Skeletal muscle tissue (tissue), 3 donors: ENCODE measurements at regions not wholly inside any gene's neighbourhood (a gene's known extent, or its start where the extent isn't known, plus 50 kb on each side); places are given as distances from the start of the nearest gene placed in this dataset.

Experiments
- H3K27ac ChIP-seq: one replicate; pipeline ENCODE4 v1.7.0; 2013; ENCODE audit warnings: mild to moderate bottlenecking, low read depth, low read length, inconsistent platforms
- H3K27me3 ChIP-seq, 3 donors: one replicate each; pipeline ENCODE4 v1.7.0; 2013; ENCODE audit warnings: low read length in 3 of 3; ENCODE audit not compliant: control insufficient read depth in 3 of 3, insufficient read depth in 3 of 3
- H3K36me3 ChIP-seq, 3 donors: one replicate each; pipeline ENCODE4 v1.7.0; 2013; ENCODE audit warnings: low read length in 3 of 3; ENCODE audit not compliant: control insufficient read depth in 3 of 3, insufficient read depth in 3 of 3
- H3K4me1 ChIP-seq, 3 donors: one replicate each; pipeline ENCODE4 v1.7.0; 2013; ENCODE audit warnings: low read length in 3 of 3, mild to moderate bottlenecking in 3 of 3; ENCODE audit not compliant: control insufficient read depth in 3 of 3, insufficient read depth in 3 of 3
- H3K4me3 ChIP-seq, 3 donors: one replicate each; pipeline ENCODE4 v1.7.0; 2013; ENCODE audit warnings: low read length in 3 of 3
- H3K9ac ChIP-seq, 3 donors: one replicate each; pipeline ENCODE4 v1.7.0; 2013; ENCODE audit warnings: low read length in 3 of 3, mild to moderate bottlenecking in 3 of 3, moderate library complexity in 2 of 3, low read depth in 1 of 3
- H3K9me3 ChIP-seq, 3 donors: one replicate each; pipeline ENCODE4 v1.7.0; 2013; ENCODE audit warnings: low read length in 3 of 3; ENCODE audit not compliant: control insufficient read depth in 3 of 3
- donor health status: Osteomylitis.

- Histone ChIP-seq H3K36me3 (no peaks in the 10 kb centered on the region), H3K9ac (no peak overlapping the region), H3K4me3 (no peak overlapping the region), H3K4me1 (no peaks in the 10 kb centered on the region), H3K27ac (no peak overlapping the region), H3K27me3 (peaks cover 8 to 44% (median 39%) of the 10 kb centered on the region in 3 donors), H3K9me3 (no peaks in the 10 kb centered on the region)
Measured at GRCh38 chr1:36652011-36652410, 169.3 kb upstream of the CSF3R start.

GRCh38 chr1:36651176-36651910 lies 168.6 kb upstream of the CSF3R start:
- H3K27me3 ChIP-seq = peaks cover 15 to 39% (median 39%) of the 10 kb centered on the region in 3 donors
- H3K9ac ChIP-seq = no peak overlapping the region
- H3K36me3 ChIP-seq = no peaks in the 10 kb centered on the region
- H3K4me1 ChIP-seq = no peaks in the 10 kb centered on the region
- H3K9me3 ChIP-seq = no peaks in the 10 kb centered on the region
- no peak overlapping the region for H3K27ac ChIP-seq
- no peak overlapping the region for H3K4me3 ChIP-seq

- H3K27me3 ChIP-seq = peaks cover 18 to 36% (median 36%) of the 10 kb centered on the region in 3 donors
- no peaks in the 10 kb centered on the region for H3K4me1 ChIP-seq
- H3K4me3 ChIP-seq = no peak overlapping the region
- no peaks in the 10 kb centered on the region for H3K9me3 ChIP-seq
- H3K27ac ChIP-seq = no peak overlapping the region
- H3K36me3 ChIP-seq = no peaks in the 10 kb centered on the region
- H3K9ac ChIP-seq = no peak overlapping the region
Measured at GRCh38 chr1:36650200-36651065, 167.7 kb upstream of the CSF3R start.

- no peak overlapping the region for H3K9ac ChIP-seq
- no peaks in the 10 kb centered on the region for H3K36me3 ChIP-seq
- no peak overlapping the region for H3K27ac ChIP-seq
- H3K4me3 ChIP-seq = no peak overlapping the region
- H3K9me3 ChIP-seq = no peaks in the 10 kb centered on the region
- peaks cover 15 to 25% (median 23%) of the 10 kb centered on the region in 3 donors for H3K27me3 ChIP-seq
- H3K4me1 ChIP-seq = no peaks in the 10 kb centered on the region
Measured at GRCh38 chr1:36645867-36646266, 163.2 kb upstream of the CSF3R start.

- no peaks in the 10 kb centered on the region for H3K9me3 ChIP-seq
- no peaks in the 10 kb centered on the region for H3K4me1 ChIP-seq
- H3K36me3 ChIP-seq = no peaks in the 10 kb centered on the region
- peaks cover 15 to 20% (median 16%) of the 10 kb centered on the region in 3 donors for H3K27me3 ChIP-seq
- no peak overlapping the region for H3K27ac ChIP-seq
- H3K4me3 ChIP-seq = no peak overlapping the region
- no peak overlapping the region for H3K9ac ChIP-seq
Measured at GRCh38 chr1:36644556-36644955, 161.8 kb upstream of the CSF3R start.

GRCh38 chr1:36643371-36644270 lies 160.9 kb upstream of the CSF3R start:
- H3K27ac ChIP-seq = no peak overlapping the region
- H3K9me3 ChIP-seq = no peaks in the 10 kb centered on the region
- no peaks in the 10 kb centered on the region for H3K36me3 ChIP-seq
- H3K27me3 ChIP-seq = peaks cover 15 to 23% (median 16%) of the 10 kb centered on the region in 3 donors
- H3K9ac ChIP-seq = no peak overlapping the region
- no peak overlapping the region for H3K4me3 ChIP-seq
- H3K4me1 ChIP-seq = no peaks in the 10 kb centered on the region

GRCh38 chr1:36642802-36643201 lies 160.1 kb upstream of the CSF3R start:
- no peaks in the 10 kb centered on the region for H3K36me3 ChIP-seq
- H3K9ac ChIP-seq = no peak overlapping the region
- H3K9me3 ChIP-seq = no peaks in the 10 kb centered on the region
- peaks cover 10 to 23% (median 17%) of the 10 kb centered on the region in 3 donors for H3K27me3 ChIP-seq
- H3K4me1 ChIP-seq = no peaks in the 10 kb centered on the region
- H3K27ac ChIP-seq = no peak overlapping the region
- no peak overlapping the region for H3K4me3 ChIP-seq

GRCh38 chr1:36641776-36642175 lies 159.1 kb upstream of the CSF3R start:
- no peaks in the 10 kb centered on the region for H3K9me3 ChIP-seq
- peaks cover 14 to 25% (median 20%) of the 10 kb centered on the region in 3 donors for H3K27me3 ChIP-seq
- no peak overlapping the region for H3K27ac ChIP-seq
- no peaks in the 10 kb centered on the region for H3K36me3 ChIP-seq
- H3K9ac ChIP-seq = no peak overlapping the region
- no peak overlapping the region for H3K4me3 ChIP-seq
- H3K4me1 ChIP-seq = no peaks in the 10 kb centered on the region

GRCh38 chr1:36639461-36639860 lies 156.7 kb upstream of the CSF3R start:
- Histone ChIP-seq H3K36me3 (no peaks in the 10 kb centered on the region), H3K4me1 (no peaks in the 10 kb centered on the region), H3K27me3 (peaks cover 6 to 21% (median 14%) of the 10 kb centered on the region in 3 donors), H3K9ac (no peak overlapping the region), H3K9me3 (no peaks in the 10 kb centered on the region), H3K4me3 (no peak overlapping the region), H3K27ac (no peak overlapping the region)
